ENCODE measurements at regions not wholly inside any gene's neighbourhood (a gene's known extent, or its start where the extent isn't known, plus 50 kb on each side); places are given as distances from the start of the nearest gene placed in this dataset.

GRCh38 chr17:31692027-31692426, 167.0 kb downstream of the COPRS start:
- TF ChIP-seq CTCF (IDR thresholded peaks at IDR 0.05) = no peak
- no peak for TF ChIP-seq EZH2 (IDR thresholded peaks at IDR 0.05; ENCODE audit: borderline replicate concordance, insufficient read depth, low read depth, low read length, poor library complexity, severe bottlenecking)
